NCI-H524 (cell line): ENCODE measurements at regions not wholly inside any gene's neighbourhood (a gene's known extent, or its start where the extent isn't known, plus 50 kb on each side); places are given as distances from the start of the nearest gene placed in this dataset.
"Not testable (repeated sequence)": the region's sequence is repeated elsewhere in the genome, so short reads cannot be mapped to it uniquely, and the experiment has no call there.

Experiments used
- DNase-seq, 2 experiments: peaks; one replicate each; lab custom pipeline; 2025; lab: John Stamatoyannopoulos, UW

GRCh38 chr11:123344188-123344587, 85.9 kb upstream of the GRAMD1B start:
- DNase-seq: not testable (repeated sequence)

GRCh38 chr11:123338997-123339752, 90.9 kb upstream of the GRAMD1B start:
- DNase-seq: no peak

GRCh38 chr11:123338266-123338800, 91.7 kb upstream of the GRAMD1B start:
- DNase-seq: no peak

DNA sequence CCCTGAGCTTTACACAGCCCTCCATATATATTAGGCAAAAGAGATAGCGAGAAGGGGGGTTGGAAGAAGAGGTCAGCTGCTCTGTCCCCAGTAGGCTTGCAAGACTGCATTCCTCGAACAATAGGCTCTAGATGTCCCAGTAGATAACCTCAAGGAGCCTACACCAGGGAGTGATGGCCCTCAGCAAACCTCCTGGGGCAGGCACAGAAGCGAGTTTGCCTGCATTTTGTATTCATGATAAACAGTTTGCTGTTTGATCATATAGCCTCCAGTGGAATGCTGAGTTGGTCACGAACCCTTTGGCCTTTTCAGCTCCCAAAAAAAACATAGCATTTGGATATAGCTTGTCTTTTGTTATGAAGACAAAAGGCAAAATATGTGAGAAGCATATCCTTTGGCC, 95.1 kb upstream of the GRAMD1B start:
- DNase-seq: no peak

DNA sequence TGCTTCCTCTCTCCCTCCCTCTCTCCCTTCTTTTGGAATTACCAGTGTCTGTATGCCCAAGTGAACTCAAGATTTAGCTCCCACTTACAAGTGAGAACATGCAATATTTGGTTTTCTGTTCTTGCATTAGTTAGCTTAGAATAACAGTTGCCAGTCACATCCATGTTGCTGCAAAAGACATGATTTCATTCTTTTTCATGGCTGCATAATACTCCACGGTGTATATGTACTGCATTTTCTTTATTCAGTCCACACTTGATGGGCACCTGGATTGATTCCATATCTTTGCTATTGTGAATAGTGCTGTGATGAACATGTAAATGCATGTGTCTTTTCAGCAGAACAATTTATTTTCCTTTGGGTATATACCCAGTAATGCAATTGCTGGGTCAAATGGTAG, 97.5 kb upstream of the GRAMD1B start:
- DNase-seq: not testable (repeated sequence)

DNA sequence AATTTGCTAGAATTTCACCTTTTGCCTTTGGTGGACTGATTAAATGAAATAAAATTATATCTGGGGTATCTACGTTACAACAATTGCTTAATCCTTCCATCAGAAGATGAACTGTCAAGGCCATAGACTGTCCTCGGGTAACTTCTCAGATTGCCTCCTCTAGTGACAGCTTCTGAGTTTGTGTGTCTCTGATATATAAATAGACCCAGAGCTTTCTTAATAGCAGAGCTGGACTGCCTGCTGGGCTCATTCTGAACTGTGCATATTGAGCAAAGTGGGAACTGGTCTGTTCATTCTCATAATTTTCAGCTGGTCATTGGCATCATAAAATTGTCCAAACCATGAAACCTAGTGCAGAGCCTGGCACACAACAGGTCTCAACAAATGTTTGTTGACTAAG, 99.1 kb upstream of the GRAMD1B start:
- DNase-seq: no peak

DNA sequence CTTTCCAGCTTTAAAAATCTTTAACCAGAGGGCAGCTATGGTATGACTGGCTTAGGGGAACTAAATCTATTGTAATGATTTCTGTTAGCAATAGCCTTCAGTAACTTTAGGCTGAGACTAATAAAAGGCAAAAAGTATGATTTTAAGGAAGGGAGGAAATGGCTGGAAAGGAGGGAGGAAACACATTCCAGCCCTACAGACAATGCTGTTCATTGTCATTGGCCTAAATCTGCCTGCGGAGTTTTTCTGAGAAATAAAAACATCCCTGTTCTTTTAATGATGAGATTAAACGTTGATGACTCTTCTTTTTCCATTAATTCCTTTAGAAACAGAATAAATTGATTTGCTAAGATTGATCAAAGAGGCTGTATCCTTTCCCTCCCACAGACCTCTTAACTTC, 99.6 kb upstream of the GRAMD1B start:
- DNase-seq: no peak

GRCh38 chr11:123330071-123330470, 100.0 kb upstream of the GRAMD1B start:
- DNase-seq: no peak

GRCh38 chr11:123328281-123328867, 101.7 kb upstream of the GRAMD1B start:
- no peak for DNase-seq

GRCh38 chr11:123325533-123325932, 104.5 kb upstream of the GRAMD1B start:
- no peak for DNase-seq

DNA sequence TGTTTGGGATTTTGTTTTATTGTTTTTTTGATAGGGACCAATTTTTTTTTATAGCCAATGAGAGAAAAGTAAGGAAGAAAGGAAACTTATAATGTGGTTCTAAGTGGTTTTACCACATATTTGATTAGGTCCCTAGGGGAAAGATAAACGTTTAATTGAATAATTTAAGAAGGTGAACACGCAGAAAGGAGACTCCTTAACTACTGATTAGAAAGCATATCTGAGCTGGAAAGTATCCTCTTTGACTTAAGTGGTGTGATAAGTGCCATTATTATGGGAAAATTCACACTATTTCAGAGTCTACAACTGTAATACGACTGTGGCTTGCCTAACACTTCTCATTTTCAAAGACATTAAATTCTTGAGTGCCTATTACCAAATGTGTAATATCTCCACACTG, 106.5 kb upstream of the GRAMD1B start:
- peak in 1 of 2 experiments; percentile 24 for DNase-seq

- no peak for DNase-seq
These were observed 108.4 kb upstream of the GRAMD1B start for GRCh38 chr11:123321636-123322035.

DNA sequence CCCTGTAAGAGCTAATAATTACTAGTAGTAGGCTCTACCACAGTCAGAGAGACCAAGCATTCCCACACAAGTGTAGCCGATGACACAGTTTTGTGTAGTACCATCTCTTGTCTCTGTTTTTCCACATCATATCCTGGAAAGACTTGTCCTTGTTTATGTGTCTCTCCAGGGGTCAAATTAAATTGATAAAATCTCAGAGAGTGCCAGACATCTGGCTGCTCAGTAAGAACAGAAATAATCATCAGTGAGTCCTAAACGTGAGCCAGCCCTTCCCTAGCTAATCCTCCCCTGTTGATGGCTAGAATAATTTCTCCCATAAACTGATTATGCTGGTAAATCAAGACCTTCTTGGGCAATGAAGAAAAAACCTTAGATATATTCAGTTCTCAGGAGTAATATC, 111.4 kb upstream of the GRAMD1B start:
- peak in 1 of 2 experiments; percentile 56 for DNase-seq

- DNase-seq: not testable (repeated sequence)
These were observed 111.9 kb upstream of the GRAMD1B start for GRCh38 chr11:123318132-123318531.

DNA sequence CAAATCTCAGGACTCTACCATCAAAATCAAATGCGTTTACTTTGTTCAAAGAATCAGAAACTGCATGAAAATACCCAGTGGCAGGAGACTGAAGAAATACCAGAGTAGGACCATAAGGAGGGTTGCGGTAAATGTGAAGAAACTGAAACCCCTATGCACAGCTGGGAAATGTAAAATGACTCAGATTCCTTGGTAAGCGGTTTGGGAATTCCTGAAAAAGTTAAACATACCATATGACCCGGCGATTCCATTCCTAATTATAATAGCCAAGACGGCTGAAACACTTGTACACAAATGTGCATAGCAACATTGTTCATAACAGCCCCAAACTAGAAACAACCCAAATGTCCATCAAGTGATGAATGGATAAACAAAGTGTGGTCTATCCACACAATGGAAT, 114.1 kb upstream of the GRAMD1B start:
- no peak for DNase-seq

DNA sequence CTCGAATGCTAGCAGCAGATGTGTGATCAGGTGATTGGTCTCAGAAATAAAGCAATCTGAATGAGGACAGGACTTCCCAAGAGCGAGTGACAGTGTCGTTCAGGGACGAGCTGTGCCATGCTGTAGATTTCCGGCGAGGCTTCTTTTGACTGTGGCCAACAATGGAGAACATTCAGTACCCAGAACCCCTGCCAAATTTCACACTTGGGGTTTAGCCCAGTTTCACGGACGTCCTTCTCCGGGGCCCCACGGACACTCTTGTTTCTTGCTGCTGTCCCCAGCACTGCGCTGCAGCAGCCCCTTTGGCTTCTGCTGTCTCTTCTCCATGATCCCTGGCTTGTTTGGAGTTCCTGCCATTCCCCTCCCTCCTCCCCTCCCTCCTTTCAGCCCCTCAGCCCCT, 115.1 kb upstream of the GRAMD1B start:
- no peak for DNase-seq

DNA sequence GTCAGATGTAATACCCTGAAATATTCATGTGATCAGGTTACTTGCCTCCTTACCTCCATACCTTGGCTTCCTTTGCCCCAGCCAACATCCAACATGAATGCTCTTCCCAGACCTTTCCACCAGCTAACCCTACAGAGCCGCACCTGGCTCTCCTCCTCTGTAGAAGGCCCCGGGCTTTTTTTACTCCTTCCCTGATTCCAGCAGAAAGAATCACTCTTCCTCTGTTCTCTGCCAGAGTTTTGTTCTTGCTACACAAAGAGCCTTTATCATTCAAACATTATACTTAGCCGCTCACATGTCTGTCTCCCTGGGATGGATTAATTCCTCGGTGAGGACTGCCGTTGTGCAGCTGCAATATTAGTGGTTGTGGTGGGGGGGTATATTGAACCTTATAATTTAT, 116.8 kb upstream of the GRAMD1B start:
- DNase-seq: no peak

DNA sequence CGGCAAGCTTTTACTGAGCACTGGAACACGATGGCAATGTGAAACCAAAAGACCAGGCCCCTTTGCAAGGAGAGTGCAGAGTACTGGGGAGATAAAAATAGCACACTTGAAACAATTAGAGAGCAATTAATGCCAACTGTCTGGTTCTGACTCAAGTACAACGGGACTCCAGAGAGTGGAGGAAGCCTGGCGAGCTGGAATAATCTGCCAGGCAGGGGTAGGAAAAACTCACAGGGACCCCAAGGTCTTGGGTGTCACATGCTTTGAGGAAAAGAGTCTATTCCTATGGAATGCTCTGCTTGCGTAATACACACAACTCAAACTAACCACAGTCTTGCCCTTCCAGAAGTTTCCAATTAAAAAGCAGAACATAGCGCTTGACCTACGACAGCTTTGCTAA, 113.0 kb upstream of the CLMP start:
- peak; percentile 72 to 89 for DNase-seq

DNA sequence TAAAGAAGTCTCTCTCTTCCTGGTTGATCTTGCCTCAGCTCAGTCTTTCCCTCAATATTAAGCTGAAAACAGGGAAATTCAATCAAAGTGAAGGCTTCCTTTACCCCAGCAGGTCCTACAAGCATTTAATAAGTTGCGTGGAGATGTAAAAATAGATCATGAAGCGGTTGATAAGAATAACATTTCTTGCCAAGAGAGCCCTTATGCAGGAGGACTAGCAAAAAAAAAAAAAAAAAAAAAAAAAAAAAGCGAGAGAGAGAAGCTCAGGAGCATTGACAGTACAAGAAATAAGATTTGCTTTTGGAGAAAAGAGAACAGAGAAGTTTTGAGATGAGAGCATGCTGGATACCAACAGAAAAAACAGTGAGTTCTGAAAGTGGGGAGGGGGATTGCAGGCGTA, 112.2 kb upstream of the CLMP start:
- DNase-seq: no peak

DNA sequence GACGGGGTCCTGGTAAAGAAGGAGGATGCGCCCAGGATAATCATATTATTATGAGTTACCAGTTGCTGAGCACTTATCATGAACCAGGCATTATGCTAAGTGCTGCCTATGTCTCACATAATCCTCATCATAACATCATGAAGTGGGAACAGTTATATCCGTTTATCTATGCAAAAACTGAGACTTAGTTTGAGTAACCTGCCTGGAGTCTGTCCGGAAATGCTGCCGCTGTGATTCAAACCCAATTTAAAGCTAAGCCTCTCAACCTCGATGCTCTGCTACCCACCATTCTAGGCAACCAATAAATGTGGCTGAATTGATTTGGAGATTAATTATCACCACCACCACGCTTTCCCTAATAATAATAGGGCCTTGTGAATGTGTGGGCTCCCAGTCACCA, 111.5 kb upstream of the CLMP start:
- DNase-seq: peak; percentile 40 to 82

- DNase-seq: peak in 1 of 2 experiments; percentile 24
These were observed 110.7 kb upstream of the CLMP start for GRCh38 chr11:123305601-123306375.

DNA sequence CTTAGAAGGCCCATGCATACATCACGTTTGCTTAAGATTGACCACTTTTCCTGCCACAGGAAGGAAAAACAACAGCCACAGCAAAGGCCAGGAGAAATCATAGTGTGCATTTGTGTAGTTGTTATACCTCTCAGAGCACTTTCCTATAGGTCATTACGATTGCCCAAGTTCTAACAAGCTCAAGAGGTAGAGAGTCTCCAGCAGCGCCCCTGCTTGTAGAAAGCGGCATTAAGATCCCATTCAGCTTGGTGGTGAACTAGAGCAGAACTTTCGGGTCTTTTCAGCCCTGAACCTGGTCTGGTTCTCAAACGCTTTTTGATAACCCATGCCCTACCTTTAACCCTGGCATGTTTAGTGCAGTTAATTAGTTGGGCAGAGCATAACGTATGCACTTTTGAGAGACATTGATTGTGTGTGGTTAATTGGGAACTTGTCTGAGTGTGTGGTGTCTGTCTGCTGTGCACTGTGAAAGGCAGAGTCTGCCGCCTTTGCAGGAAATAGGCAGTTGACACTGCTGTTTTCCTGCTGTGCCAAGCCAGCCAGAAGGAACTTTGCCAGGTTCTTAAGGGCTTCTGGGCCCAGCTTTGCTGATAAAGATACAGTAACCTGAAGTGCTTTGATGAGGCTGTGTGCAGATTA, 109.9 kb upstream of the CLMP start:
- peak in 1 of 2 experiments; percentile 28 for DNase-seq
